SK-N-SH treated with all-trans-retinoic acid at 6 μM for 48 hours (cell line): ENCODE measurements at regions not wholly inside any gene's neighbourhood (a gene's known extent, or its start where the extent isn't known, plus 50 kb on each side); places are given as distances from the start of the nearest gene placed in this dataset.

ENCODE experiments used
- ATAC-seq: fragments of 200-7000 bp; cut with Tn5 transposase; 3 replicates; pipeline ENCODE4 v1.9.1; 2020; ENCODE audit warnings: mild to moderate bottlenecking, moderate library complexity
- ARNTL ChIP-seq: fragments of 450-650 bp; formaldehyde crosslinking; IDR thresholded peaks from 2 replicates; pipeline ENCODE4 v1.5.0; 2020; ENCODE audit warnings: low read depth, mild to moderate bottlenecking, moderate library complexity, borderline replicate concordance
- BACH2 ChIP-seq: fragments of 250-450 bp; sonication (Bioruptor Pico); IDR thresholded peaks from 2 replicates; pipeline ENCODE4 v1.9.0; 2021; ENCODE audit warnings: mild to moderate bottlenecking, borderline replicate concordance
- CREB5 ChIP-seq: fragments of 250-450 bp; sonication (Bioruptor Pico); IDR thresholded peaks from 2 replicates; pipeline ENCODE4 v1.5.1; 2020; ENCODE audit warnings: low read depth, mild to moderate bottlenecking, moderate library complexity
- CSDC2 ChIP-seq: fragments of 250-450 bp; sonication (Bioruptor Pico); IDR thresholded peaks from 2 replicates; pipeline ENCODE4 v1.5.0; 2020; ENCODE audit warnings: mild to moderate bottlenecking, moderate library complexity
- CSRNP3 ChIP-seq: fragments of 250-450 bp; sonication (Bioruptor Pico); IDR thresholded peaks from 2 replicates; pipeline ENCODE4 v1.5.1; 2021; ENCODE audit warnings: mild to moderate bottlenecking, moderate library complexity
- ESRRG ChIP-seq: fragments of 250-450 bp; sonication (Bioruptor Pico); IDR thresholded peaks from 2 replicates; pipeline ENCODE4 v1.6.1; 2021; ENCODE audit warnings: mild to moderate bottlenecking
- GLIS3 ChIP-seq: fragments of 250-450 bp; sonication (Bioruptor Pico); IDR thresholded peaks from 2 replicates; pipeline ENCODE4 v1.5.0; 2020; ENCODE audit warnings: mild to moderate bottlenecking, moderate library complexity
- ISL1 ChIP-seq: fragments of 250-450 bp; sonication (Bioruptor Pico); IDR thresholded peaks from 2 replicates; pipeline ENCODE4 v2.1.2; 2022; ENCODE audit warnings: mild to moderate bottlenecking, moderate library complexity
- OSR1 ChIP-seq: fragments of 250-450 bp; sonication (Bioruptor Pico); IDR thresholded peaks from 2 replicates; pipeline ENCODE4 v1.8.0; 2022; ENCODE audit warnings: moderate library complexity, mild to moderate bottlenecking, inconsistent platforms
- PATZ1 ChIP-seq: fragments of 250-450 bp; sonication (Bioruptor Pico); IDR thresholded peaks from 2 replicates; pipeline ENCODE4 v1.8.0; 2020; ENCODE audit warnings: mild to moderate bottlenecking, moderate library complexity, borderline replicate concordance
- POU6F1 ChIP-seq: fragments of 250-450 bp; sonication (Bioruptor Pico); IDR thresholded peaks from 2 replicates; pipeline ENCODE4 v1.8.0; 2021; ENCODE audit warnings: low read depth, mild to moderate bottlenecking, moderate library complexity, borderline replicate concordance
- PPARA ChIP-seq: fragments of 250-450 bp; sonication (Bioruptor Pico); IDR thresholded peaks from 2 replicates; pipeline ENCODE4 v1.5.0; 2020; ENCODE audit warnings: mild to moderate bottlenecking, borderline replicate concordance
- RARB ChIP-seq: fragments of 250-450 bp; sonication (Bioruptor Pico); IDR thresholded peaks from 2 replicates; pipeline ENCODE4 v1.8.0; 2021; ENCODE audit warnings: mild to moderate bottlenecking, moderate library complexity
- SNAI2 ChIP-seq: fragments of 250-450 bp; sonication (Bioruptor Pico); IDR thresholded peaks from 2 replicates; pipeline ENCODE4 v1.5.0; 2020; ENCODE audit warnings: mild to moderate bottlenecking, moderate library complexity
- TCF4 ChIP-seq: fragments of 250-450 bp; sonication (Bioruptor Pico); IDR thresholded peaks from 2 replicates; pipeline ENCODE4 v1.8.0; 2021; ENCODE audit warnings: mild to moderate bottlenecking, moderate library complexity, borderline replicate concordance
- TOX ChIP-seq: fragments of 250-450 bp; sonication (Bioruptor Pico); IDR thresholded peaks from 2 replicates; pipeline ENCODE4 v1.8.0; 2021; ENCODE audit warnings: mild to moderate bottlenecking, moderate library complexity, borderline replicate concordance
- ZC3H10 ChIP-seq: fragments of 250-450 bp; sonication (Bioruptor Pico); IDR thresholded peaks from 2 replicates; pipeline ENCODE4 v1.5.1; 2021; ENCODE audit warnings: mild to moderate bottlenecking, moderate library complexity
- ZFP3 ChIP-seq: fragments of 250-450 bp; sonication (Bioruptor Pico); IDR thresholded peaks from 2 replicates; pipeline ENCODE4 v1.5.0; 2020; ENCODE audit warnings: mild to moderate bottlenecking, moderate library complexity
- ZFP30 ChIP-seq: fragments of 450-650 bp; formaldehyde crosslinking; IDR thresholded peaks from 2 replicates; pipeline ENCODE4 v1.5.0; 2022; ENCODE audit warnings: mild to moderate bottlenecking, moderate library complexity
- ZNF565 ChIP-seq: fragments of 450-650 bp; formaldehyde crosslinking; conservative IDR thresholded peaks from 2 replicates; pipeline ENCODE4 v1.5.0; 2020; ENCODE audit warnings: low read depth, mild to moderate bottlenecking, moderate library complexity
- ZNF70 ChIP-seq: fragments of 450-650 bp; formaldehyde crosslinking; IDR thresholded peaks from 2 replicates; pipeline ENCODE4 v1.5.0; 2020; ENCODE audit warnings: mild to moderate bottlenecking, moderate library complexity

- TF ChIP-seq SNAI2 (CRISPR knock-in tag): no peak
Measured at GRCh38 chr7:17651863-17652385, 288.4 kb downstream of the SNX13 start (continued).

GRCh38 chr7:17654940-17655339 is 285.4 kb downstream of the SNX13 start:
- TF ChIP-seq ZNF70 (CRISPR knock-in tag) (no peak), CSDC2 (CRISPR knock-in tag) (no peak), CREB5 (CRISPR knock-in tag) (no peak)
- ATAC-seq: no peak

GRCh38 chr7:17659126-17659525 is 281.2 kb downstream of the SNX13 start:
- TF ChIP-seq ZFP30 (no peak), TOX (CRISPR knock-in tag) (no peak), TCF4 (no peak), ZNF70 (CRISPR knock-in tag) (no peak), ZNF565 (CRISPR knock-in tag) (no peak), OSR1 (CRISPR knock-in tag) (no peak), SNAI2 (CRISPR knock-in tag) (no peak), CREB5 (CRISPR knock-in tag) (no peak), PATZ1 (CRISPR knock-in tag) (no peak), CSRNP3 (CRISPR knock-in tag) (no peak), POU6F1 (CRISPR knock-in tag) (no peak), CSDC2 (CRISPR knock-in tag) (no peak), PPARA (CRISPR knock-in tag) (no peak), RARB (CRISPR knock-in tag) (no peak), ZFP3 (CRISPR knock-in tag) (no peak), ZC3H10 (CRISPR knock-in tag) (no peak), ARNTL (CRISPR knock-in tag) (no peak), GLIS3 (no peak), BACH2 (CRISPR knock-in tag) (no peak), ESRRG (CRISPR knock-in tag) (no peak)
- no peak for ATAC-seq

- no peak for ATAC-seq
- TF ChIP-seq ARNTL (CRISPR knock-in tag) (no peak), ZNF70 (CRISPR knock-in tag) (no peak), ZFP30 (no peak), TCF4 (no peak), POU6F1 (CRISPR knock-in tag) (no peak), CSRNP3 (CRISPR knock-in tag) (no peak), GLIS3 (no peak), ISL1 (CRISPR knock-in tag) (no peak), CSDC2 (CRISPR knock-in tag) (no peak), PATZ1 (CRISPR knock-in tag) (no peak), CREB5 (CRISPR knock-in tag) (no peak), ZC3H10 (CRISPR knock-in tag) (no peak), ZFP3 (CRISPR knock-in tag) (no peak)
Measured at GRCh38 chr7:17660116-17660515, 280.2 kb downstream of the SNX13 start.
